GM19397 (cell line): ENCODE measurements at regions not wholly inside any gene's neighbourhood (a gene's known extent, or its start where the extent isn't known, plus 50 kb on each side); places are given as distances from the start of the nearest gene placed in this dataset.

Experiments used
- ATAC-seq: cut with Tn5 transposase; IDR thresholded peaks from one replicate; pipeline ENCODE4 v1.9.1; 2021; ENCODE audit warnings: mild to moderate bottlenecking, moderate library complexity; ENCODE audit not compliant: unreplicated experiment

DNA sequence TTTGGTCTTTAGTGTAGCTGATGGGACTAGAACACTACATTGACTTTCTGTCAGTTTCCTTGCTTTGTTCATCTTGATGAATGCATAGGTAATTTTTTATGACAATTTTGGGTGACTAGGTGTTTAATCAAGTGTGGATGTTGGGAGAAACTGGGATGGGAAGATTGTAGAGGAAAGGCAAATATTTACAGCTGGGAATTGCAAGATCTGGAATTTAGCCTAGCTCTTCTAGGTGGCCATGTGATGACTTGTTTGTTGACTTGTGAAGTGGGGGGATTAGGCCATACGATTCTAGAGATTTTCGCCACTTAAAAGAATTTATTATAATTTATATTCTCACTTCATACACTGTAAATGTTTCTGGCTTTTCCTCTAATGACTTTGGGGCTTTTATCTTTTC is 480.3 kb upstream of the GOT2 start:
- no peak for ATAC-seq

DNA sequence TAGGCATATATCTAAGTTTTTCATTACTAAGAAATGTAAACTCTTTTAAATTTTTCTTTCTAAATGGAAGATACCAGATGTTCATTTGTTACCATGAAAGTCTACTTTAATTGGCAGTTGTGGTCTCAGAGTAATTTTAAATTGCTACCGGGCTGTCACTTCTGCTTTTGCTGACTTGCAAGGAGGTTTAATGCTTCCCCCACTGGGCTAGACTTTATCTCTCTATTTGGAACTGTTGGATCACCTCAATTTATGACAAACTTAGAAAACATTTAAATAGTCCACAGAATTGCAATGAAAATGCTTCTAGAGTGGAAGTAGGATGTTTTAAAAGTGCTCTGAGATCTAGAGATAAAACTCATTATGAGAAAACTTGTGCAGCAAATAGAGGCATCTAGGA is 479.8 kb upstream of the GOT2 start:
- ATAC-seq: no peak

DNA sequence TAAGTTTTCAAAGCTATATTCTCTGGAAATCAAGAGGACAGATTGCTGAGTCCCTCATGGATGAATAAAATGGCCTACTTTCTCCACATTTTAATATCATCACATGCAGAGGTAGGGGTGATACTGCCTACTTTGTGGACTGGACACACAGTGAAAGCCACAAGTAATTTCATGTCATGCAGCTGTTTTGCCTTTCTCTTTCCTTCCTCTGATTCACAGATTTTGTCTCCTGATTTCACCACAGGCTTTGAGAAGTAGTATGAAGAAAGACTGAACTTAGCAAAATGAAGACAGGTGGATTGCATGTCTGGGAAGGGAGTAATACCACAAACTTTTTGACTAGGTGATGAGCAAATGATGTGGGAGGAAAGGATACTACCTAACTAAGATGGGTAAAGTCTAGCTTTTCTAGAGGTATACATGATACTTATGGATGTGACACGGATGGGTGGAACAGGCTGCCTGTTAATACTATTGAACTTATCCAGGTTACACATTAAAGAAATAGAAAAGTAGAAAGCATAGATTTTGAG is 478.4 kb upstream of the GOT2 start:
- ATAC-seq: no peak

DNA sequence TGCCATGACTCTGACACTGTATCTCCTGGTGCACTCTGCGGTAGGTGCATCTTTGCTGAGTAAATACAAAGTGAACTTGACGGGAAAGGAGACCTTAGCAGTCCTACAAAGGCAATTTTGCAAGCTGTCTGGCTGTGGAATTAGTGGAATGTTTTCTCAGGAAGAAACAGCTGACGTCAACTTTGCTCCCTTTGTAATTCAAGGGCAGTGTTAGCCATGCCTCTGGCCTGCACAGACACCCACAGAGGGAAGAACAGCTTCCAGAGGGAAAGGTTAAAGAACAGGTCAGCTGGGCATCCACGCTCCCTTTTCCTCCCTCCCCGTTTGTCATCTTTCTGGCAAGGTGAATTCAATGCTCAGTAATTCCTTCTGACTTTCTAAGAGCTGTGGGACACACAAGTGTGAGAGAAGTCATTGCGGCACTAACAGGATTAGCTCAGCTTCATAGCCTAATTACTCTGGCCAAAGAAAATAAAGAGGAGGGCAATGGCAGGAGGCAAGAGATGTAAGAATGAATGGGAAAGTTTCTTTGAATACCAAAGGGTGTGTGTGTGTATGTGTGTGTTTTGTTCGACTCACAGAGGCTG is 476.9 kb upstream of the GOT2 start:
- no peak for ATAC-seq

DNA sequence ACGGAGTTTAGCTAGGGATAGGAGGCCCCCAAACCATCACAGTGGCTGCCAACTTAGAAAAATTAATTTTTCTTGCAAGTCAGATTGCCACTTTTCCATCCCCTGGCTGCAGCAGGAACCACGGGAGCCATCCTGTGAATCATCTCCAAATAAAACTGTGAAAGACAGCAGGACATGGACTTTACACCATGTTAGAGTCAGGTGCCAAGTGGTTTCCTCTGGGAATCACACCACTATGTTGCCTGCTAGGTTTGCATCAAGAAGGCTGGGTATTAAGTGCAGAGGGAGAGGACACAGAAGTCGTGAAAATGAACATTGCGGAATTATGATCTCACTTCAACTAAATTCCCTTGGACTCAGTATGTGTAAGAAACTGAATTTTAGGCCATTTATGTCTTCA is 471.3 kb upstream of the GOT2 start:
- no peak for ATAC-seq

DNA sequence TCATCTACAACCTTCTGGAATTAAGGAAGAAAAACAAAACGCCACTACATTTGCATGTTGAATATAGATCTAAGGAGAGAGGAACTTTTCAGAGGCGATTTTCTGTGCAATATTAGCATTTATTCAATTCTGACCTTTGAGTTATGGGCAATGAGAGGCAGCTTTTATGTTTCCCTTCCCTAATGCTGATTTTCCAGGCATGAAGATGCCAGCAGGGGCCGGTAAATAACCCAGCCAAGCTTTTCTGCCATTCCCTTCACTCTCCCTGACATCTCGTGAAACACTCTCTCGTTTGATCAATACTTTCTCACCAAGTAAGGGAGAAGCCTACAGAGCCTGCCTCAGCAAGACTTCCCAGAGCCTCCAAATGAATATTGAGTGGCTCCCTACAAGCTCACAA is 470.5 kb upstream of the GOT2 start:
- ATAC-seq: no peak

DNA sequence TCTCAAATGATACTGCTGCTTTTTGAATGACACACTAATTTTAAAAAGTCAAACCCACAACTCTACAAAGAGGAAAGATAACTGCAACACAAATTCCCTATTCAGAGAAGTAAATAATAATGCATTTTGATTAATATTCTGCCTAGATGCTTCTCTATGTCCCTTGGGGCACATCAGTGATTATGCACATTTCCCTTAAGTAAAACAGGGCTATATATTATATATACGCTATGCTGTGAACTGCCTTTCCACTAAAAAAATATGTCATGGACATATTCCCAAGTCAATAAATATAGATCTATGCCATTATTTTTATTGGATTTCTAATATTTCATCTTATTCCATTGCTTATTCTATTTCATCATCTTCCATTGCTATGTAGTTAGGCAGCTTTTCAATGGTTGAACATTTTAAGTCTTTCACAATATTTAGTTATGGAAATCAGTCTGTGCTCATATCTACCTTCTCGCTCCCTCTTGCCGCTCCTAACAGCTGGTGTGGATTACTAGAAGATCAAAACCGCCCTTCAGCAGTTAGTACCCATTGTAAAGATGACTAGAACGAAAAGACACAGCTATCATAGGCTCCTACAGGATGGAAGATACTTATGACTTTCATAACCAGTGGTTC is 468.2 kb upstream of the GOT2 start:
- ATAC-seq: no peak

DNA sequence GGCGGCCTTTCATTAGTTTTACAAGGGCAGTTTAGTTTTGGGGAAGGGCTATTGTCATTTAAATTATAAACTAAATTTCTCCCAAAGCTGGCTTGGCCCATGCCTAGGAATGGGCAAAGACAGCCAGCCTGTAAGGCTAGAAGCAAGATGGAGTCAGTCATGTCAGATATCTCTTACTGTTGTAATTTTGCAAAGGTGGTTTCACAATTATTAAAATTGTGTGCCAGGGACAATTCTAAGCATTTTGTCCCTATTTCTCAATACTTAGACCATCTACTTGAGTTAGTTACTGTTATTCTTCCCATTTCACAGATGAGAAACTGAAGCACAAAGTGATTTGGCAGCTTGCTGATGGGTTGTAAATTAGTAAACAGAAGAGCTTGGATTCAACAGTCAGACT is 467.7 kb upstream of the GOT2 start:
- ATAC-seq: no peak

DNA sequence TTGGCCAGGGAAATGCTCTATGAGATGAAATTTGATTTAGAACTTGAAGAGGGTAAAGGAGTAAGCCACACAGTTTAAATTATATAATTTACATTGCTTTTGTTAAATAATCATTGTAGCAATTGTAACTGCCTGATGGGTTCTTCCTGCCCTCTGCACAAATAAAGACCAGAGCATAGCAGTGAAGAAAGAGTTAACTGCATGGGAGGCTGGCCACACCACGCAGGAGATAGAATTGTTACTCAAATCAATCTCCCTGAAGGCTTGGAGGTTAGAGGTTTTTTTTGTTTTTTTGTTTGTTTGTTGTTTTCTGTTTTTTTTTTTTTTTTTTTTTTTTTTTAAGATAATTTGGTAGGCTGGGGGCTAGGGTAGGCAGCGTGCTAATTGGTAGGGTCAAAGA is 467.0 kb upstream of the GOT2 start:
- no peak for ATAC-seq

DNA sequence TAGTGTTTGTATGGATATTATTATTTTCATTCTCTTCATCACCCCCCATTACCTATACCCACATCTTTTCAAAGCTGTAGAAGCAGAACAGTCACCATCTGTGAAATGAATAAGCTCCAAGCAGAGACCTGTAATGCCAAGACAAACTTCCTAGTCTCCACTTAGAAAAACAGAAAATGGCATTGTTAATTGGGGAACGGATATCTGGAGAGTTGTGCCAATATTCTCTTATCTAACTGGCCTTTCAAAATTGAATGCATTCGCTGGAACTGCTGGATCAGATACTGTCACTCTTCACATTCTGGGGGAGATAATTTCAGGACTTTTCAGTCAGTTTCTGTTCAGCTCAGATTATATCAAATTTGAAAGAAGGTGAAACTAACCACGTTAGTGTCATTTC is 464.4 kb upstream of the GOT2 start:
- ATAC-seq: no peak

DNA sequence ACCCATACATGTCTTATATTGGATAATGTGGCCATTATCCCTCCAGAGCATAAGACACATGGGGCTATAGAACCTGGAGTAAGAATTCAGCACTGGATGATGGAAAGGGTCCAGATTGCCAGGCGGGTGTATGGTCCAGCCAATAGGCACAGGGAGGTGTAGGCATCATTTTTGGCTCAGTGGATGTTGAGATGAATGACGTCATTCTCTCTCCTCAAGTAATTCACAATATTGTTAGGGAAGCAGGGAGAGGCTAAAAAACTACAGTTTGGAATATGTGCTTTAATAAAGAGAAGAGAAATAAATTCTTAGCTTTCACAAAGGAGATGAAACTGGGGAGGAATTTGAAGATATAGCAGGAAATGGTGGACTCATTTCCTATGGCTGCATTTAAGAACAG is 461.1 kb upstream of the GOT2 start:
- no peak for ATAC-seq

DNA sequence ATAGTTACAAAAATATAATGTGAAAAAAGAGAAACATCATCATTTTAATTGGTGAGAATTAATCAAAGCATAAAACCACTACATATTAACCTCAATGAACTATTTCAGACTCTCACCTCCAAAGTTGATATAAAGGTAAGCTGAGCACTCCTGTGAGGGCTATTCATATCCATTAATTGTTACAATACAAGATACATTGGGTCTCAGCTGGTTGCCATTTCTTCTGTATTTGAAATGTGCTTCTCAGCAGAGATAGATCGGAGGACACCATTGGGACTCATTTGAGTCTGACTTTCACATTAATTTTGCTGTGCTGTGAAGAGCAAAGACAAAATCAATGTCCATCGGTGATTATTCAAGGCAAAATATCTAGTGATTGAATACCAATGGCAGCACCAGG is 459.5 kb upstream of the GOT2 start:
- ATAC-seq: no peak

DNA sequence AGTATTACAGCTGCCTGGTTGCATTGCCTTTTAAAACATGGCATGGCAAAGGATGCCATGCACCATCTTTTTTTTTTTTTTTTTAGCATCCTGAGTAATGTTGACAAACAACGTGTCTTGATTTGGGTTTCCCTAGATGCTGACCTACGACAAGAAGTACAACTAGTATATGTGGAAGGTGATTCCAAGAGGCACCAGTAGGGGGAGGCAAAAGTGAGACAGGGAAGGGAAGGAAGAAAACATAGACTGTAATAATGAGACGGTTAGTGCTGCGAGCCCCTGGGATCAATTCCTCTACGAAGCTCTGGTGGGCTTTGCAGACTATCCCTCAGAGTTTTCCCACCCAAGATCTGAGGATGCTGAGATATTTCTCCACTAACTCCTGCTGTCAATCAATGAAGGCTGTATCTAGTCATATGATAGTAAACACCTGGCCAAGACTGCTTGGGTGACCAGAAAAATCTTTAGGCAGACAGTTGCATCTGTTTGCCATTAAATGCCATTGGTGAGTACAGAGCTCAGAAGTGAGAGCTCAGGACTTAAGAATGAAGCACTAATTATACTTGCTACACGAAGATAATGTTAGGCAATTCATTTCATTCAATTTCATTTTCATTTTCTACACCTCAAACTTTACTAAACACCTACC is 458.6 kb upstream of the GOT2 start:
- ATAC-seq: no peak

DNA sequence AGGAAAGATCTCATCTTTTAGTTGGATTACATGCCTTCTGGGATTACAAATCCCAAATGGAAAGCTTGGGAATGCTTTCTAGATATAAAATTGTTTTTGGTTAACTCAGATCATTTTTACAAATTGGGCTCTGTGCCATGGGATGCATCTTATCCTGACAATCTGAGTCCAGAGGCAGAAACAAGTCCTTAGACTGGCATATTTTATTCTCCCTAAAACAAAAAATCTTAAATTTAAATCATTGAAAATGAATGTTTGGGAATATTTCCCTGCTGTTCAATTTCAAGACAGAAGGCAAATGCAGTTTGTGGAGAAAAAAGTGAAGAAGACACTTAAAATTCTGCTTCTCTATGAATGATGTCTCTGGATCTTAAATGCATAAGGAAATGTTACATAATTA is 456.6 kb upstream of the GOT2 start:
- ATAC-seq: no peak

DNA sequence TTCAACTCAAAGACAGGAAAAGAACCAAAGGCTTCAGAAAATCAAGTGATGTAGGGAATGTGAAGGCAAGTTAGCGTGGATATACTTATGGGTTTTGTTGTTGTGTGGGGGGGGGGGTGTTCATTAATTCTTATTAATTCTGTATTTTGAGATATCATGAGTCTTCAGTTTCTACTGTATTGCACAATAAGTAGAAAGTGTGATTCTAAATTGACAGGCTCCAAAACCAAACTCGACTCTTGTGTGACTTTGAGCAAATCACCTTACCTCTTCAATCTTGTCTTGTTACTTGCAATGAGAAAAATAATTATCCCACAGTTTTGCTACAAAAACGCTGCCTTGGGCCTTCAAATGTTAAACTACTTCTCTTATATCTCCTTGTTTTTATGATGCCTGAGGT is 453.9 kb upstream of the GOT2 start:
- ATAC-seq: no peak

DNA sequence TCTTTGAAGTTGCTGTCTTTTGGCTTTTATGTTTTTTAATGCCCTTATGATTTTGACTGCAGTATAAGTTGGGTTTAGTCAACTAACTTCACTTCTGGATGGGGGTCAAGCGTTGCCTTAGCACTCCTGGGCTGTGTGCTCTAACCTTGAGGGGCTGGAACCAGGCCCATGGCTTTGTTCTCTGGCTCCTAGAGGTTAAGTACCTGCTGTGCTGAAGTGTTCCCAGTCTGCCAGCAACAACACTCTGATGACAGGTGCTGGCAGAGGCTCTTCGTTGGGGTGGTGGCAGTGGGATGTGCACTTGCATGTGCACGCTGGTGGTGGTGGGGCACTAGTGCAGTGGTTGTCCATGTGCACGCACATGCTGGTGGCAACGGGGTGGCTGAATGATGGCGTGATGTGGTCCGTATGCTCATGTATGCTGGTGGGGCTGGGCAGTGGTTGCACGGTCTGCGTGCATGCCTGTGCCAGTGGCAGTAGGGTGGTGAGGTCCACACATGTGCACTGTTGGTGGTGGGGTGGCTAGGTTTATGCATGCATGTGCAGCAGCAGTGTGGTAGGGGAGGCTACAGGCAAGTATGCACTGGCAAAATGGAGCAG is 447.8 kb upstream of the GOT2 start:
- no peak for ATAC-seq

DNA sequence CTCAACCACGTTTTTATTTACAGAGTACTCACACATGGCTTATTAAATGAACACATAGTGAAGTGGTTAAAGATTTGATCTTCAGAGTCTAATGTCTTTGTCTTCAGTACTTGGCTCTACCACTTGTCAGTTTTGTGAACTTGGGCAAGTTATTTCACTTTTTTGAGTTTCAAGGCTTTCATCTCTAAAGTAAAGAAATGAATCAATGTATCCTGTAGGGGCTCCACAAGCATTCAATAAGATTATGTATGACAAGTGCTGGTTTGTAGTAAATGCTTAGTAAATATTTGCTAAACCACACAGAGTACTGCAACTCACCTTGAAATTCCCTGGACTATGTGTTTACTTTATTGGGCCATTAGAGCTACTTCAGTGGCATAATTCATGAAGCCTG is 446.0 kb upstream of the GOT2 start:
- ATAC-seq: no peak

DNA sequence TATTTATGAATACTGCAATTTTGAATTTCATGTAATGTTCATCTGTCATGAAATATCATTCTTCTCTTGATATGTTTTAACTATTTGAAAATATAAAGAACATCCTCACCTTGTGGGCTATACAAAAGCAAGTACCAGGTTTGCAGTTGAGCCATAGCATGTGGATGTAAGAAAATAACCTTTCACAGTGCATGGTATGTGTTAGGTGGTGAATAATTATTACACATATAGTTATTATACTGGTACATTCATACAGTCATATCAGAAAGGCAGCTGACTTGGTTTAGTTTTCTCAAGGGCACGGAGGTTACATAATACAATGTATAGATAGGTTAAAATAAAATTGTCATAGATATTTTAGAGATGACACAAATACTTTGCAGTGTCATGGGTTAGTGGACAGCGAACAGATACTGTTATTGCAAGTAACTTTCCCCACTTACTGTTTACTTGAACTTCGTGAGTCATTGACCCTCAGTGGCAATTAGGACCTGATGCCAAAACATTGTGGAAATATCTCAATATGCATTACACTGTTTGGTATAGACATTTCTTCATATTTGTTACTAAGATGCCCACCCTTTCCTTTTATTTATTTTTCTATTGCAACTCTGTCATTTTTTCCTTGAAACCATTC is 445.4 kb upstream of the GOT2 start:
- ATAC-seq: no peak

DNA sequence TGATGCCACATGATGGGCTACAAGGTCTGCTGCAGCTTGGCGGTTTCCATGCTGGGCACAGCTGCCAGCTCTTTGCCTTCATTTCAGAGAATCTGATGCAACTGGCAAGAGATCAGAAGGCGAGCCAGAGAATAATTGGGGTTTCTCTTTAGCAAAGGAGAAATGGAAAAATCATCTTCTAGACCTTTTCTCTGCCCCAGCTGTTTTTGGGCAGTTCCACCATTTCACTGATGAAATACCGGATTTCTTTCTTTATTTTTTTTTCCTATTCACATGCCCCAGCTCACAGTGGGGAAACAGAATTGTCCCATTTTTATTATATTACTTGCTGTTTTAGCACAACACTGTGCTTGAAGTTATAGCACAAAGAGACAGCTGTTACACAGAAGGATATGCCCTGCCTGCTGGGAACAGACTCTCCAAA is 439.3 kb upstream of the GOT2 start:
- ATAC-seq: no peak

DNA sequence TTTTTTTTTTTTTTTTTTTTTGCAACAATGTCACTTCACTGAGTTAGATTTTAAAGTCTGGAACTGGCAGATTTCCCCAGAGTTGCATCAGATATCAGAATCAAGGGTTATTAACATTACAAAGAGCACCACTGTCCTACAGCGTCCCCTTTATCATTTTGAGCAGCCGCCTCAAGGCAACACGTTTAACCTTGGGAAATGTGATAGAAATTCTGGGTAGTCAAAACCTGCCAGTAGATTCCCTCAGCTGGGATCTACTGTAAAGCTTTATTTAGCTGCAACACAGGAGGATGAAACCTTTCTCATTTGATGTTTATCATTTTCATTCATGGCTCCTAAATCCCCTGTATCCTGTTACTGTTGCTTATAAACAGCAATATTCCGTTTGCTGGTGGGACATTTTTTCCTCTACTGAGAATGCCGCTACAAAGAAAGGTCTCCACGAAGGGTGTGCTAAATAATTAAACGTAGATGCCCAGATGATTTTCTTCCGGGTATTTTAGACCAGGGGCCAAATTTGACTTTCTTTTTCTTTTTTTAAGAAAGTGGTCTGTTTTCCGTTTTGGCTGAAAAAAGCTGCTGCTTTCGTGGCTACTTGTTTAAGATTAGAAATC is 436.1 kb upstream of the GOT2 start:
- ATAC-seq: no peak

DNA sequence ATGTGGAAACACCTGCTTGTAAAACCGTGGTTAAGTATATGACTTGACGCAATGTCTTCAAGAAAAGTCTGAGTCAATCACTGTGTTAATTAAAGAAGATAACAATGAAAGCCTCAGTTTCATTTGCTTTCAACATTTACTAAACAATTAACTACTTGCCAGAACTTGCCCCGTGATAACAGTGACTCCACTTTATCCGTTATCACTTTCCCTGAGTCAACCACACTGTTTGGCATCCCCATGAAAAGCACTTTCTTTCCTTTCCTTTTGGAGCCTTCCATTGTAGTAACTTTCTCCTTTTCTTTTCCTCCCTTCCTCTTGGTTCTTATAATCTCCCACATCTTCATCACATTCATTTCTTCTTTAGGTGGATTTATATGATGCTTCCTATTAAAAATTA is 435.1 kb upstream of the GOT2 start:
- no peak for ATAC-seq
